Natural killer cell (primary cell): ENCODE measurements at regions not wholly inside any gene's neighbourhood (a gene's known extent, or its start where the extent isn't known, plus 50 kb on each side); places are given as distances from the start of the nearest gene placed in this dataset.

ENCODE experiments used
- ATAC-seq, 3 donors: fragments of 150-1000 bp in 2 of 3; fragments of 200-7000 bp in 1 of 3; cut with Tn5 transposase; 1 replicate in 1 of 3; 2 replicates in 2 of 3; pipeline ENCODE4 v1.10.0; 2021; ENCODE audit warnings: mild to moderate bottlenecking in 2 of 3, moderate library complexity in 2 of 3
- DNase-seq, 2 donors: peaks; one replicate each; pipeline versions ENCODE4 v3.0.0 to v3.0.0-alpha.2; 2013 to 2021; ENCODE audit warnings: mixed read lengths in 1 of 2
- H3K27ac ChIP-seq: one replicate; pipeline ENCODE4 v1.5.1; 2013; ENCODE audit warnings: mild to moderate bottlenecking, low read length
- H3K27me3 ChIP-seq: one replicate; pipeline ENCODE4 v1.6.1; 2013; ENCODE audit warnings: low read length; ENCODE audit not compliant: control insufficient read depth, insufficient read depth
- H3K36me3 ChIP-seq: one replicate; pipeline ENCODE4 v1.6.1; 2013; ENCODE audit warnings: low read length; ENCODE audit not compliant: control insufficient read depth, insufficient read depth
- H3K4me1 ChIP-seq: one replicate; pipeline ENCODE4 v1.6.1; 2013; ENCODE audit warnings: low read length; ENCODE audit not compliant: control insufficient read depth, insufficient read depth
- H3K4me3 ChIP-seq: one replicate; pipeline ENCODE4 v1.5.1; 2013; ENCODE audit warnings: low read length
- H3K9me3 ChIP-seq: one replicate; pipeline ENCODE4 v1.6.1; 2013; ENCODE audit warnings: low read length; ENCODE audit not compliant: control insufficient read depth, insufficient read depth
- H3K27ac Mint-ChIP-seq, 2 donors: one replicate each; pipeline ENCODE4 v1.8.0; 2022; ENCODE audit warnings: mild to moderate bottlenecking in 2 of 2, mixed read lengths in 2 of 2, moderate library complexity in 1 of 2
- H3K27me3 Mint-ChIP-seq, 2 donors: one replicate each; pipeline ENCODE4 v1.8.0; 2022; ENCODE audit warnings: low read depth in 2 of 2, mixed read lengths in 2 of 2
- H3K36me3 Mint-ChIP-seq: one replicate; pipeline ENCODE4 v1.8.0; 2022; ENCODE audit warnings: mixed read lengths
- H3K4me1 Mint-ChIP-seq, 2 donors: one replicate each; pipeline ENCODE4 v1.8.0; 2022; ENCODE audit warnings: mixed read lengths in 2 of 2
- H3K4me3 Mint-ChIP-seq: one replicate; pipeline ENCODE4 v1.8.0; 2022; ENCODE audit warnings: mild to moderate bottlenecking, moderate library complexity, mixed read lengths
- H3K9me3 Mint-ChIP-seq, 2 donors: one replicate each; pipeline ENCODE4 v1.8.0; 2022; ENCODE audit warnings: mixed read lengths in 2 of 2
- WGBS: methylation state at CpG from one replicate; pipeline ENCODE4 v1.1.7; 2013; ENCODE audit warnings: missing lambda C conversion rate; ENCODE audit not compliant: insufficient coverage; 5-methylcytosine and 5-hydroxymethylcytosine counted together
- intact Hi-C: fragments of 100-400 bp; cut with micrococcal nuclease; formaldehyde crosslinking; loops from one replicate; pipeline ENCODE4 v1.14.2; 2022
- TF ChIP-seq, protein P1 (sequence below): fragments of 200-600 bp; IDR thresholded peaks from one replicate; pipeline ENCODE4 v1.8.0; 2022; ENCODE audit warnings: antibody characterized with exemption

DNA sequence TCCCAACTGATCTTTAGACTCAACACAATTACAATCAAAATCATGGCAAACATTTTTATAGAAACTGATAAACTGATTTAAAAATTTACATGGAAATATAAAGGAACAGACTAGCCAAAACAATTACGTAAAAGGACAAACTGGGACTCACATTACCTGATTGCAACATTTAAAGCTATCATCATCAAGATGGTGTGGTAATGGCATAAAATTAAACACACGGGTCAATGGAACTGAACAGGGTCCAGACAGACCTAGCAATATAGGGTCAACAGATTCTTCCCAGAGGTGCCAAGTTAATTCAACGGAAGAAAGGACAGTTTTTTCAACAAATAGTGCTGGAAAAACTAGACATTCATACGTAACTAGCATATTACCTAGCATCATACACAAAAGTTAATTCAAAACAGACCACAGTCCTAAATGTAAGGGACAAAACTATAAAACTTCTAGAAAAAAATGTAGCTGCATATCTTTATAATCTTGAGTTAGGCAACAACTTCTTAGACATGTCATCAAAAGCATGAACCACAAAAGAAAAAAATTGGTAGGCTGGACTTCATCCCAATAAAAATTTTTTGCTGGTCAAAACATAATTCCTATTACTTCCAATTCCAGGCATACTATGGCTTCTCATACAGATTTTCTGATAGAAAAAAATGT lies 147.4 kb upstream of the BEND6 start:
- no peak overlapping the region for H3K27ac Mint-ChIP-seq
- H3K4me1 ChIP-seq: no peaks in the 10 kb centered on the region
- H3K4me3 ChIP-seq: no peak overlapping the region
- H3K9me3 ChIP-seq: no peaks in the 10 kb centered on the region
- TF ChIP-seq, protein P1, sequence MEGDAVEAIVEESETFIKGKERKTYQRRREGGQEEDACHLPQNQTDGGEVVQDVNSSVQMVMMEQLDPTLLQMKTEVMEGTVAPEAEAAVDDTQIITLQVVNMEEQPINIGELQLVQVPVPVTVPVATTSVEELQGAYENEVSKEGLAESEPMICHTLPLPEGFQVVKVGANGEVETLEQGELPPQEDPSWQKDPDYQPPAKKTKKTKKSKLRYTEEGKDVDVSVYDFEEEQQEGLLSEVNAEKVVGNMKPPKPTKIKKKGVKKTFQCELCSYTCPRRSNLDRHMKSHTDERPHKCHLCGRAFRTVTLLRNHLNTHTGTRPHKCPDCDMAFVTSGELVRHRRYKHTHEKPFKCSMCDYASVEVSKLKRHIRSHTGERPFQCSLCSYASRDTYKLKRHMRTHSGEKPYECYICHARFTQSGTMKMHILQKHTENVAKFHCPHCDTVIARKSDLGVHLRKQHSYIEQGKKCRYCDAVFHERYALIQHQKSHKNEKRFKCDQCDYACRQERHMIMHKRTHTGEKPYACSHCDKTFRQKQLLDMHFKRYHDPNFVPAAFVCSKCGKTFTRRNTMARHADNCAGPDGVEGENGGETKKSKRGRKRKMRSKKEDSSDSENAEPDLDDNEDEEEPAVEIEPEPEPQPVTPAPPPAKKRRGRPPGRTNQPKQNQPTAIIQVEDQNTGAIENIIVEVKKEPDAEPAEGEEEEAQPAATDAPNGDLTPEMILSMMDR: no peak
- H3K27me3 ChIP-seq: no peaks in the 10 kb centered on the region
- ATAC-seq (no peak), DNase-seq (no peak)
- H3K27ac ChIP-seq: no peak overlapping the region
- H3K36me3 Mint-ChIP-seq: no peaks in the 10 kb centered on the region
- intact Hi-C loops: no loop called here
- H3K9me3 Mint-ChIP-seq: no peaks in the 10 kb centered on the region
- 92% methylated on average over 4 of the region's 4 CpGs for WGBS
- no peak overlapping the region for H3K4me3 Mint-ChIP-seq
- peaks cover 0 to 3% of the 10 kb centered on the region in 2 donors for H3K27me3 Mint-ChIP-seq
- no peaks in the 10 kb centered on the region for H3K36me3 ChIP-seq
- H3K4me1 Mint-ChIP-seq: no peaks in the 10 kb centered on the region

DNA sequence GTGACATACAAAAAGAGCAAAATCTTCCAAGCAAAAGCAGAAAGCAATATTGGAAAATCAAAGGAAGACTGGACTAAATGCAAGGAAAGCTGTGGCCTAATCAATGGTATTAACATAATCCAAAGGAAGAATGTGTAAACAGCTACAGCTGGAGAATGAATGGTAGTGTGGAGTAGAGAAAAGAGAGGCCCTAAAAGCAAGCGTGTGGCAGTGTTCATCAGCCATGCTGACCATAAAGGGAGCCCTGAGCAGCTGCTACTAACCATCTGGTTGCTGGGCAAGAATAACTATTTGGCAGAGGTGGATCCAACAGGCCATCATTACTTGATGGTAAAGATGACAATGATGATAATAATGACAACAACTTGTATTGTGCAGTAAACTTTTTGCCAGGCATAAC lies 148.5 kb upstream of the BEND6 start:
- WGBS: 96% methylated on average over 1 of the region's 1 CpG
- H3K9me3 ChIP-seq: no peaks in the 10 kb centered on the region
- H3K27me3 Mint-ChIP-seq: peaks cover 0 to 3% of the 10 kb centered on the region in 2 donors

DNA sequence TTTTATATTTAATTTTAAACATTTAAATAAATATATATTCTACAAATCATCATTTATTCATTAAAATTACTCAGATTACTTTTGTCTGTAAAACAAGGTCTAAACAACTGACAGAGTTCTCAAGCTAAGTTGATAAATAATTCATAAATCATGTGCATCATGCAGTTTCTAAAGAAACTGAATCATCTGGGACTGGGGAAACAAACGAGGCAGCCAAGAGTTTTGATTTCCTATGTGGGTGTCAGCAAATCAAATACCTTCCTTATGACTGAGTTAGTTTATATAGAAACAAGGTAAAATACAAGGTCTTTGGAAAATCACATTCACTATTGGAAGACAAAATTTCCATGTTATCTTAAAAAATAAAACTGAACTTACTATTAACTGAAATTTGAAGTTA lies 149.9 kb upstream of the BEND6 start:
- DNase-seq (no peak), ATAC-seq (no peak)
- Mint-ChIP-seq H3K9me3 (no peaks in the 10 kb centered on the region), H3K27ac (no peak overlapping the region), H3K4me3 (no peak overlapping the region), H3K27me3 (peaks cover 0 to 3% of the 10 kb centered on the region in 2 donors), H3K36me3 (no peaks in the 10 kb centered on the region), H3K4me1 (no peaks in the 10 kb centered on the region)
- no CpG with 5 or more reads among the region's 1 CpG for WGBS
- Histone ChIP-seq H3K27me3 (no peaks in the 10 kb centered on the region), H3K4me3 (no peak overlapping the region), H3K36me3 (no peaks in the 10 kb centered on the region), H3K9me3 (no peaks in the 10 kb centered on the region), H3K27ac (no peak overlapping the region), H3K4me1 (no peaks in the 10 kb centered on the region)
- TF ChIP-seq, protein P1: no peak
- intact Hi-C loops: no loop called here

More for the DNA sequence above, 148.5 kb upstream of the BEND6 start:
- no peak overlapping the region for H3K27ac Mint-ChIP-seq
- no peaks in the 10 kb centered on the region for H3K4me1 ChIP-seq
- no peak overlapping the region for H3K27ac ChIP-seq
- TF ChIP-seq, protein P1: no peak
- no peaks in the 10 kb centered on the region for H3K27me3 ChIP-seq
- ATAC-seq: no peak
- no peak overlapping the region for H3K4me3 Mint-ChIP-seq
- no peaks in the 10 kb centered on the region for H3K9me3 Mint-ChIP-seq
- no peaks in the 10 kb centered on the region for H3K36me3 Mint-ChIP-seq
- no peak overlapping the region for H3K4me3 ChIP-seq
- H3K36me3 ChIP-seq: no peaks in the 10 kb centered on the region
- DNase-seq: no peak
- intact Hi-C loops: no loop called here
- no peaks in the 10 kb centered on the region for H3K4me1 Mint-ChIP-seq

DNA sequence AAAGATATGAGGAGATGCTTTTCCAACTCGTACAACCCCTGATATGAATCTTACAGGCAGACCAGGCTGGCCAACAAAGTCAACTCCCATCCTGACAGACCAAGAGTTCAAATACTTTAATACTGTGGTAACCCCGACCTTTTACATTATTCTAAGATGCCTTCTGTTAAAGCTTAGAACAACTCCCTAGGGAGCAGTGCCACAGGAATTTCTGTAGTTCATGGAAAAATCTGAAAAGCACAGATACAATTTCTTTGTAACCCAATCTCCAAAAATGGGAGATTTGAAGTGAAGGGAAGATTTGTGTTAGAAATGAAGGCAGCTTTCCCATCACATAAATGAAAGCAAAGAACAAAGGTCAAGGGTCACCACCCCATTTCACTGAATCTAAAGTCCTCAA lies 151.3 kb upstream of the BEND6 start:
- H3K27ac ChIP-seq: no peak overlapping the region
- ATAC-seq (no peak), DNase-seq (no peak)
- H3K27me3 ChIP-seq: no peaks in the 10 kb centered on the region
- no peak overlapping the region for H3K4me3 Mint-ChIP-seq
- intact Hi-C loops: no loop called here
- TF ChIP-seq, protein P1: no peak
- H3K4me1 Mint-ChIP-seq: no peaks in the 10 kb centered on the region
- H3K4me1 ChIP-seq: no peaks in the 10 kb centered on the region
- H3K9me3 Mint-ChIP-seq: no peaks in the 10 kb centered on the region
- no peaks in the 10 kb centered on the region for H3K36me3 ChIP-seq
- no peaks in the 10 kb centered on the region for H3K27me3 Mint-ChIP-seq
- no peak overlapping the region for H3K4me3 ChIP-seq
- 85% methylated on average over 2 of the region's 2 CpGs for WGBS
- H3K36me3 Mint-ChIP-seq: no peaks in the 10 kb centered on the region
- no peaks in the 10 kb centered on the region for H3K9me3 ChIP-seq
- no peak overlapping the region for H3K27ac Mint-ChIP-seq
